ENCODE measurements at regions not wholly inside any gene's neighbourhood (a gene's known extent, or its start where the extent isn't known, plus 50 kb on each side); places are given as distances from the start of the nearest gene placed in this dataset.

- H3K9me3 ChIP-seq (ENCODE audit: control insufficient read depth, insufficient read depth, low read length) = no peaks in the 10 kb centered on the region
- no peak for TF ChIP-seq CTCF (IDR thresholded peaks at IDR 0.05; ENCODE audit: low read depth, low read length)
- no peak overlapping the region for H3K27ac ChIP-seq (ENCODE audit: low read depth, low read length)
- ChIA-PET POLR2A (no interaction called here), CTCF (interaction anchor here (0.6 to 1.0 kb wide), 2 partner anchors 333 to 547 kb away, joined by 3 to 4 read pairs; no protein-coding TSS in a partner anchor)
- no peak overlapping the region for H3K4me3 ChIP-seq (ENCODE audit: low read depth, low read length)
- H3K27me3 ChIP-seq (ENCODE audit: control insufficient read depth, insufficient read depth, low read length) = no peaks in the 10 kb centered on the region
- DNase-seq (ENCODE audit: low read depth, low spot score) = no peak
Observed at GRCh38 chr20:57986666-57987065, 241.8 kb downstream of the ANKRD60 start.

- CTCF ChIA-PET = no interaction called here
- TF ChIP-seq CTCF (IDR thresholded peaks at IDR 0.05; ENCODE audit: low read depth, low read length) = no peak
- Histone ChIP-seq H3K4me3 (ENCODE audit: low read depth, low read length) (no peak overlapping the region), H3K9me3 (ENCODE audit: control insufficient read depth, insufficient read depth, low read length) (no peaks in the 10 kb centered on the region), H3K27me3 (ENCODE audit: control insufficient read depth, insufficient read depth, low read length) (no peaks in the 10 kb centered on the region), H3K27ac (ENCODE audit: low read depth, low read length) (no peak overlapping the region)
- POLR2A ChIA-PET = no interaction called here
- DNase-seq (ENCODE audit: low read depth, low spot score) = no peak
Observed at GRCh38 chr20:57985278-57985677, 243.2 kb downstream of the ANKRD60 start.

GRCh38 chr20:57983082-57983481 is 245.4 kb downstream of the ANKRD60 start:
- no peaks in the 10 kb centered on the region for H3K9me3 ChIP-seq (ENCODE audit: control insufficient read depth, insufficient read depth, low read length)
- ChIA-PET CTCF (no interaction called here), POLR2A (no interaction called here)
- no peak for TF ChIP-seq CTCF (IDR thresholded peaks at IDR 0.05; ENCODE audit: low read depth, low read length)
- DNase-seq (ENCODE audit: low read depth, low spot score) = no peak
- H3K4me3 ChIP-seq (ENCODE audit: low read depth, low read length) = no peak overlapping the region
- no peaks in the 10 kb centered on the region for H3K27me3 ChIP-seq (ENCODE audit: control insufficient read depth, insufficient read depth, low read length)
- no peak overlapping the region for H3K27ac ChIP-seq (ENCODE audit: low read depth, low read length)

- ChIA-PET POLR2A (no interaction called here), CTCF (no interaction called here)
- Histone ChIP-seq H3K9me3 (ENCODE audit: control insufficient read depth, insufficient read depth, low read length) (no peaks in the 10 kb centered on the region), H3K27ac (ENCODE audit: low read depth, low read length) (no peak overlapping the region), H3K27me3 (ENCODE audit: control insufficient read depth, insufficient read depth, low read length) (no peaks in the 10 kb centered on the region), H3K4me3 (ENCODE audit: low read depth, low read length) (no peak overlapping the region)
- no peak for TF ChIP-seq CTCF (IDR thresholded peaks at IDR 0.05; ENCODE audit: low read depth, low read length)
- DNase-seq (ENCODE audit: low read depth, low spot score) = no peak
Observed at GRCh38 chr20:57980506-57980905, 247.9 kb downstream of the ANKRD60 start.

- Histone ChIP-seq H3K27me3 (ENCODE audit: control insufficient read depth, insufficient read depth, low read length) (no peaks in the 10 kb centered on the region), H3K27ac (ENCODE audit: low read depth, low read length) (no peak overlapping the region), H3K4me3 (ENCODE audit: low read depth, low read length) (no peak overlapping the region), H3K9me3 (ENCODE audit: control insufficient read depth, insufficient read depth, low read length) (no peaks in the 10 kb centered on the region; the same call in 1 of the 2 replicates)
- no peak for TF ChIP-seq CTCF (IDR thresholded peaks at IDR 0.05; ENCODE audit: low read depth, low read length)
- DNase-seq (ENCODE audit: low read depth, low spot score) = no peak
- POLR2A ChIA-PET = no interaction called here
- CTCF ChIA-PET = no interaction called here
Observed at GRCh38 chr20:57977569-57977968, 250.9 kb downstream of the ANKRD60 start.

Measured in AG04450 (cell line).